ENCODE measurements at regions not wholly inside any gene's neighbourhood (a gene's known extent, or its start where the extent isn't known, plus 50 kb on each side); places are given as distances from the start of the nearest gene placed in this dataset.
A peak's percentile ranks its signal among the peaks of the same experiment; 100 is the strongest.
"Not testable (repeated sequence)": the region's sequence is repeated elsewhere in the genome, so short reads cannot be mapped to it uniquely, and the experiment has no call there.

- DNase-seq = no peak
Observed at GRCh38 chr2:187055463-187055862, 206.5 kb upstream of the ZSWIM2 start.

- no peak for DNase-seq
Observed at GRCh38 chr2:187054501-187055319, 205.7 kb upstream of the ZSWIM2 start.

GRCh38 chr2:187051350-187051749 is 202.4 kb upstream of the ZSWIM2 start:
- DNase-seq = no peak

- no peak for DNase-seq
Observed at GRCh38 chr2:187050409-187050998, 201.5 kb upstream of the ZSWIM2 start.

GRCh38 chr2:187037310-187037709 is 188.3 kb upstream of the ZSWIM2 start:
- no peak for DNase-seq

GRCh38 chr2:187034434-187034833 is 185.5 kb upstream of the ZSWIM2 start:
- DNase-seq = no peak

GRCh38 chr2:187024739-187025138 is 175.8 kb upstream of the ZSWIM2 start:
- no peak for DNase-seq

GRCh38 chr2:187023996-187024395 is 175.0 kb upstream of the ZSWIM2 start:
- DNase-seq = not testable (repeated sequence)

- no peak for DNase-seq
Observed at GRCh38 chr2:187017438-187017837, 168.5 kb upstream of the ZSWIM2 start.

GRCh38 chr2:187013058-187013457 is 164.1 kb upstream of the ZSWIM2 start:
- no peak for DNase-seq

- no peak for DNase-seq
Observed at GRCh38 chr2:187011206-187011832, 162.3 kb upstream of the ZSWIM2 start.

- no peak for DNase-seq
Observed at GRCh38 chr2:187009483-187010239, 160.7 kb upstream of the ZSWIM2 start.

- DNase-seq = no peak
Observed at GRCh38 chr2:187008111-187008510, 159.1 kb upstream of the ZSWIM2 start.

GRCh38 chr2:187003611-187004010 is 154.6 kb upstream of the ZSWIM2 start:
- DNase-seq = no peak

GRCh38 chr2:187003038-187003554 is 154.1 kb upstream of the ZSWIM2 start:
- no peak for DNase-seq

- no peak for DNase-seq
Observed at GRCh38 chr2:187002242-187002641, 153.3 kb upstream of the ZSWIM2 start.

GRCh38 chr2:187001248-187001647 is 152.3 kb upstream of the ZSWIM2 start:
- DNase-seq = no peak

GRCh38 chr2:186995092-186995491 is 146.1 kb upstream of the ZSWIM2 start:
- peak; percentile 9 for DNase-seq

- DNase-seq = no peak
Observed at GRCh38 chr2:186992597-186992996, 143.6 kb upstream of the ZSWIM2 start.

- no peak for DNase-seq
Observed at GRCh38 chr2:186991766-186992417, 142.9 kb upstream of the ZSWIM2 start.

GRCh38 chr2:186984966-186985365 is 136.0 kb upstream of the ZSWIM2 start:
- no peak for DNase-seq

GRCh38 chr2:186984481-186984880 is 135.5 kb upstream of the ZSWIM2 start:
- DNase-seq = no peak
